ENCODE measurements at regions not wholly inside any gene's neighbourhood (a gene's known extent, or its start where the extent isn't known, plus 50 kb on each side); places are given as distances from the start of the nearest gene placed in this dataset.

DNA sequence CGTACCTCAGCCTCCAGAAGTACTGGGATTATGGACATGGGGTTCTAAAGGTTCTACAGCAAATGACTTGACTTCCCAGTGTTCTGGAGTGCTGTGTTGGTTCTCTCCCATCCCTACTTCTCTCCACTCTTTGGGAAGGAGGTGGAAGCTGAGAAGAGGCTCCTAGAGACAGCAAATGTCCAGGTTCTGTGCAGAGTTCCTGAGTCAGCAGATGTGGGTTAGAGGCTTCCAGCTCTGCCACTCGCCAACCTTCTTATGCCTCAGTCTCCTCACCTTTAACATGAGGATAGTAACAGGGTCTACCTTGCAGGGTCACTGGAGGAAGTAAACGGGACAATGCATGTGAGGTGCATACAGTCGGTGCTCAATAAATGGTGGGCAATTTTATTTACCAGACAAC, 80.5 kb upstream of the VSTM2B start:
- ATAC-seq (no peak), DNase-seq (no peak)
- Histone ChIP-seq H3K4me1 (no peaks in the 10 kb centered on the region), H3K36me3 (no peaks in the 10 kb centered on the region), H3K27me3 (no peaks in the 10 kb centered on the region), H3K9me3 (no peaks in the 10 kb centered on the region), H3K4me3 (no peak overlapping the region), H3K27ac (no peak overlapping the region)
- intact Hi-C loops (cut with DNase I), result no loop called here
- TF ChIP-seq, protein P1, sequence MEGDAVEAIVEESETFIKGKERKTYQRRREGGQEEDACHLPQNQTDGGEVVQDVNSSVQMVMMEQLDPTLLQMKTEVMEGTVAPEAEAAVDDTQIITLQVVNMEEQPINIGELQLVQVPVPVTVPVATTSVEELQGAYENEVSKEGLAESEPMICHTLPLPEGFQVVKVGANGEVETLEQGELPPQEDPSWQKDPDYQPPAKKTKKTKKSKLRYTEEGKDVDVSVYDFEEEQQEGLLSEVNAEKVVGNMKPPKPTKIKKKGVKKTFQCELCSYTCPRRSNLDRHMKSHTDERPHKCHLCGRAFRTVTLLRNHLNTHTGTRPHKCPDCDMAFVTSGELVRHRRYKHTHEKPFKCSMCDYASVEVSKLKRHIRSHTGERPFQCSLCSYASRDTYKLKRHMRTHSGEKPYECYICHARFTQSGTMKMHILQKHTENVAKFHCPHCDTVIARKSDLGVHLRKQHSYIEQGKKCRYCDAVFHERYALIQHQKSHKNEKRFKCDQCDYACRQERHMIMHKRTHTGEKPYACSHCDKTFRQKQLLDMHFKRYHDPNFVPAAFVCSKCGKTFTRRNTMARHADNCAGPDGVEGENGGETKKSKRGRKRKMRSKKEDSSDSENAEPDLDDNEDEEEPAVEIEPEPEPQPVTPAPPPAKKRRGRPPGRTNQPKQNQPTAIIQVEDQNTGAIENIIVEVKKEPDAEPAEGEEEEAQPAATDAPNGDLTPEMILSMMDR (IDR thresholded peaks at IDR 0.05), result no peak

DNA sequence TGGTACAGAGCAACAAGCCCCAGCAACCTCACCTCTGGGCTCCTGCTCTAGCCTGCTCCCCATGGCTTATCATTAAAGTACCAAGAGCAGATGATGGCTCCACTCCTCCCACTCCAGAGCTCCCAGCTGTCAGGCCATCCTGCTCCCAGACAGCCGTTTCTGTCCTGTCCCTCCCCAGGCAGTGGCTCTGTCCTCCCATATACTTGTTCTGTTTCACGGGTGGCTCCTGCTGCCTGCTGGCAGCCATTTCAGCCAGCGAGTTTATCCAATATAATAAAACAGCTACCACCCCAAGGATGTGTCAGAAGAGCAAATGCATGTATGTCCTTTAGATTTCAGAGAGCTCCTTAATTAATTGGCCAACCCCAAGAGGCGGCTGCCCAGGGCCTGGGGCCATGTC, 79.4 kb upstream of the VSTM2B start:
- TF ChIP-seq, protein P1 (IDR thresholded peaks at IDR 0.05), result no peak
- H3K27me3 ChIP-seq, result no peaks in the 10 kb centered on the region
- no peak for DNase-seq

DNA sequence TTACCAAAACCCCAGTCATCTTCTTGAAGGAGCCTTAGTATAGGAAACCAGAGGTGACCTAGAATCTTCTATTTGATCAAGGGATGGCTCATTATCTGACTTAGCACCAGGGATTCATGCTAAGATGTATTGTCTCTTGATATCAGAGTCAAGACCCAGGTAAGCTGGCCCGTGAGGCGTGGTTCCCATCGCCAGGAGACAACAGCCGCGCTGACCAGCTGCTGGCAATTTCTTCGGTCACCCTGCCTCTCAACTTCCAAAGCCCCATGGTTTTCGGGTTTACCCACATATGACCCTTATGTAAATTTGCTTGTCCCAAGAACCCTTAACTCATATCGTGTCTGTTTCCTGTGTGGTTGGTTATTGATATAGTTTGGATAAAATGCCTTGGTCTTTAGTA, 77.7 kb upstream of the VSTM2B start:
- H3K9me3 ChIP-seq, result no peaks in the 10 kb centered on the region
- no peak overlapping the region for H3K27ac ChIP-seq
- DNase-seq (no peak), ATAC-seq (no peak)
- no peaks in the 10 kb centered on the region for H3K4me1 ChIP-seq
- no peaks in the 10 kb centered on the region for H3K36me3 ChIP-seq
- H3K27me3 ChIP-seq, result no peaks in the 10 kb centered on the region
- intact Hi-C loops (cut with DNase I), result no loop called here
- TF ChIP-seq, protein P1 (IDR thresholded peaks at IDR 0.05), result no peak
- H3K4me3 ChIP-seq, result no peak overlapping the region

More for the DNA sequence above, 79.4 kb upstream of the VSTM2B start:
- H3K27ac ChIP-seq, result no peak overlapping the region
- H3K4me3 ChIP-seq, result no peak overlapping the region
- H3K4me1 ChIP-seq, result no peaks in the 10 kb centered on the region
- no peaks in the 10 kb centered on the region for H3K36me3 ChIP-seq
- H3K9me3 ChIP-seq, result no peaks in the 10 kb centered on the region
- ATAC-seq, result no peak
- intact Hi-C loops (cut with DNase I), result no loop called here

DNA sequence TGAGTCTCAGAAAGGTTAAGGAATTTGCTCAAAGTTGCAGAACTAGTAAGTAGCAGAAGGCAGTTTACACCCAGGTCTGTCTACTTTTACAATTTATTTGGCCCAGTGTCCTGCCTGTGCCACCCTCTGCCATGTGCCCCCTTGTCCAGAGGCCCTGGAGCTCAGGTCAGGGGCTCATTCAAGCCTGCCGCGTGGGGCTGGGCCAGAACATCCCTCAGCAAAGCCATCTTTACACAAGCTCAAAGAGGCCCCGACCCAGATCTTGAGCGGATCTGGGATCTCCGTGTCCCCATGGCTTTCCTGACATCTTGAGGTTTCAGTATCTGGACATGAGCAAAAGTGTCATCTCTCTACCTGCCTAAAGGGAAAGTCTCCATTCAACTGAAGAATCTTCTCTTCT, 76.4 kb upstream of the VSTM2B start:
- Histone ChIP-seq H3K9me3 (no peaks in the 10 kb centered on the region), H3K36me3 (no peaks in the 10 kb centered on the region), H3K27me3 (no peaks in the 10 kb centered on the region), H3K4me1 (no peaks in the 10 kb centered on the region), H3K27ac (no peak overlapping the region), H3K4me3 (no peak overlapping the region)
- DNase-seq (no peak), ATAC-seq (no peak)
- intact Hi-C loops (cut with DNase I), result no loop called here
- TF ChIP-seq, protein P1 (IDR thresholded peaks at IDR 0.05), result no peak

DNA sequence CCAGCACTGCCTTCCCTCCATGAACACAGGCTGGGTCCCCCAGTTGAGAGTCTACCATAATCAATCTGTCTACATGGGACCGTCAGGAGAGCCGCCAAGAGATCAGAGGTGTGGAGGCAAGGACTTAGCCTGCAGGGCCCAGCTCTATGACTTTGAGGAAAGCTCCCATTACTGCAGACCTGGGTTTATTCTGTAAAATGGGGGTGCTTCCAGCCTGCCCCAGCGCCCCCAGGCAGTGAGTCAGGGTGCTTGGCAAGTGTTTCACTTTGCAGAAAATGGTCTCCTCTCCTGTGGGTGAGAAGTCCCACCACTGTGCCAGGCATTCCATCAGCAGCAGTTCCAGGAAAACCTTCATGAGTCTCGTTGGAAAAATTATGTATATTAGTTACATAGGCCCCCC, 75.5 kb upstream of the VSTM2B start:
- Histone ChIP-seq H3K36me3 (no peaks in the 10 kb centered on the region), H3K27ac (no peak overlapping the region), H3K4me1 (no peaks in the 10 kb centered on the region), H3K4me3 (no peak overlapping the region), H3K9me3 (no peaks in the 10 kb centered on the region), H3K27me3 (no peaks in the 10 kb centered on the region)
- intact Hi-C loops (cut with DNase I), result no loop called here
- DNase-seq (peak; percentile 22), ATAC-seq (no peak)
- TF ChIP-seq, protein P1 (IDR thresholded peaks at IDR 0.05), result no peak

DNA sequence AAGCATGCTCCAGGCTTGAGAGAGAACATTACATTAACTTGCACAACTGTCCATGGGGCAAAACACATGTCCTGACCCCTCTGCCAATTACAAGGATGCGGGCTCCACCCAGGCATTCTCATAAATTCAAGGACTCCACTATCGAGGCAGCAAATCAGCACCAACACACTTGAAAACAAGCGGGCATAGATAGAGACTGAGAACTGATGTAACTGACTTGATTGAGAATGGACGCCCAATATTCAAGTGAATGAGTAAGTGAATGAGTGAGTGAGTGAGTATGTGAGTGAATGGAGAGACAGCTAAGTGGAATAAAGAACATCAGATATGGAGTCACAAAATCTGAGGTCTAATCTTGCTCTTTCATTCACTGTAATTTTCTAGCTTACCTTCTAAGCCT, 75.0 kb upstream of the VSTM2B start:
- DNase-seq, result no peak
- TF ChIP-seq, protein P1 (IDR thresholded peaks at IDR 0.05), result no peak
- ATAC-seq, result no peak

More for the DNA sequence above, 75.0 kb upstream of the VSTM2B start:
- H3K27ac ChIP-seq, result no peak overlapping the region
- H3K27me3 ChIP-seq, result no peaks in the 10 kb centered on the region
- H3K4me1 ChIP-seq, result no peaks in the 10 kb centered on the region
- H3K4me3 ChIP-seq, result no peak overlapping the region
- no peaks in the 10 kb centered on the region for H3K36me3 ChIP-seq
- H3K9me3 ChIP-seq, result no peaks in the 10 kb centered on the region
- intact Hi-C loops (cut with DNase I), result no loop called here
